HCT116 (cell line): ENCODE measurements at regions not wholly inside any gene's neighbourhood (a gene's known extent, or its start where the extent isn't known, plus 50 kb on each side); places are given as distances from the start of the nearest gene placed in this dataset.

ENCODE experiments used
- ATAC-seq: fragments of 200-7000 bp; cut with Tn5 transposase; 2 replicates; pipeline ENCODE4 v1.9.1; 2020; ENCODE audit warnings: mild to moderate bottlenecking, moderate library complexity
- BruUV-seq: library from RNA; stranded (reverse); fragments of 400-500 nt; replicated peaks from 2 replicates; lab custom pipeline; 2021; lab: Mats Ljungman, UMichigan
- CTCF ChIA-PET: fragments of 300-600 bp; sonication (Branson Sonifier 250); formaldehyde crosslinking; loops from one replicate; lab custom pipeline; 2021; ENCODE audit warnings: antibody characterized with exemption; lab: Charles Lee
- POLR2A ChIA-PET: fragments of 300-600, 350-600 bp; sonication (Branson Sonifier 250); formaldehyde crosslinking; loops from one replicate; lab custom pipeline; 2021; ENCODE audit warnings: antibody characterized with exemption; lab: Charles Lee
- RAD21 ChIA-PET, 2 experiments: fragments of 300-600 bp; sonication (Branson Sonifier 250); formaldehyde crosslinking; loops; one replicate each; lab custom pipeline; 2023; ENCODE audit warnings: low total read pairs in 2 of 2; ENCODE audit not compliant: uncharacterized antibody in 2 of 2, unreplicated experiment in 2 of 2, low non-redundant PET in 1 of 2; lab: Charles Lee
- DNase-seq: peaks from one replicate; pipeline ENCODE4 v3.0.0-alpha.2; 2010; ENCODE audit warnings: low read depth, low spot score
- H2AFZ ChIP-seq: fragments of 200-600 bp; shearing (Covaris generic), sonication (generic); 2 replicates; pipeline ENCODE4 v1.6.1; 2017; ENCODE audit warnings: low read depth, mixed run types, mixed read lengths, antibody characterized with exemption, low read length; ENCODE audit not compliant: poor library complexity, severe bottlenecking
- H3K27ac ChIP-seq: 2 replicates; pipeline ENCODE4 v1.5.1; 2012; ENCODE audit warnings: low read depth, low read length
- H3K27me3 ChIP-seq: fragments of 200-600 bp; sonication (generic); 2 replicates; pipeline ENCODE4 v1.6.1; 2016; ENCODE audit warnings: mixed run types, low read length, mixed read lengths; ENCODE audit not compliant: insufficient read depth
- H3K36me3 ChIP-seq, 2 experiments: fragments of 200-500 bp in 1 of 2; fragments of 200-600 bp in 1 of 2; sonication (Bioruptor generic) in 1 of 2; sonication (generic) in 1 of 2; 2 replicates each; pipeline versions ENCODE4 v1.5.1 to v1.6.1; 2014 to 2016; ENCODE audit warnings: low read length in 2 of 2, inconsistent platforms in 1 of 2, mixed read lengths in 1 of 2, mixed run types in 1 of 2; ENCODE audit not compliant: insufficient read depth in 2 of 2, control insufficient read depth in 1 of 2
- H3K4me1 ChIP-seq, 2 experiments: fragments of 200-600 bp in 1 of 2; sonication (generic) in 1 of 2; 2 replicates each; pipeline versions ENCODE4 v1.5.1 to v1.6.1; 2012 to 2017; ENCODE audit warnings: low read length in 2 of 2, inconsistent platforms in 1 of 2, mild to moderate bottlenecking in 1 of 2, mixed read lengths in 1 of 2, mixed run types in 1 of 2, moderate library complexity in 1 of 2; ENCODE audit not compliant: insufficient read depth in 2 of 2, control insufficient read depth in 1 of 2
- H3K4me2 ChIP-seq: fragments of 200-600 bp; sonication (generic); 2 replicates; pipeline ENCODE4 v1.6.1; 2017; ENCODE audit warnings: mixed run types, low read length, mixed read lengths
- H3K4me3 ChIP-seq, 2 experiments: fragments of 200-600 bp in 1 of 2; sonication (generic) in 1 of 2; replicated peaks in 1 of 2; 2 replicates each; pipeline ENCODE4 v1.5.1; 2011 to 2016; ENCODE audit warnings: low read length in 2 of 2, control low read depth in 1 of 2, low read depth in 1 of 2, mild to moderate bottlenecking in 1 of 2, mixed read lengths in 1 of 2, mixed run types in 1 of 2
- H3K79me2 ChIP-seq: fragments of 200-600 bp; sonication (generic); 2 replicates; pipeline ENCODE4 v1.6.1; 2017; ENCODE audit warnings: mild to moderate bottlenecking, mixed run types, low read length, moderate library complexity, mixed read lengths; ENCODE audit not compliant: insufficient read depth
- H3K9ac ChIP-seq: fragments of 200-600 bp; sonication (generic); 2 replicates; pipeline ENCODE4 v1.6.1; 2016; ENCODE audit warnings: low read length, mixed read lengths
- H3K9me2 ChIP-seq: fragments of 200-600 bp; sonication (generic), shearing (Covaris generic); 2 replicates; pipeline ENCODE4 v1.6.1; 2017; ENCODE audit warnings: mixed run types, mild to moderate bottlenecking, moderate library complexity; ENCODE audit not compliant: insufficient read depth
- H3K9me3 ChIP-seq, 2 experiments: fragments of 200-500 bp in 1 of 2; fragments of 200-600 bp in 1 of 2; sonication (Bioruptor generic) in 1 of 2; sonication (generic) in 1 of 2; 2 replicates each; pipeline ENCODE4 v1.6.1; 2014 to 2017; ENCODE audit warnings: low read length in 2 of 2, mixed read lengths in 2 of 2, inconsistent platforms in 1 of 2, low read depth in 1 of 2, mild to moderate bottlenecking in 1 of 2, mixed run types in 1 of 2, moderate library complexity in 1 of 2; ENCODE audit not compliant: control insufficient read depth in 1 of 2, insufficient read depth in 1 of 2
- H4K20me1 ChIP-seq: fragments of 200-600 bp; sonication (generic), shearing (Covaris generic); 2 replicates; pipeline ENCODE4 v1.6.1; 2017; ENCODE audit warnings: mixed run types, mild to moderate bottlenecking, moderate library complexity; ENCODE audit not compliant: insufficient read depth
- CBX3 ChIP-seq: IDR thresholded peaks from 2 replicates; pipeline ENCODE4 v1.6.1; 2012; ENCODE audit warnings: low read depth
- CEBPB ChIP-seq: IDR thresholded peaks from 2 replicates; pipeline ENCODE4 v1.6.1; 2012; ENCODE audit warnings: low read depth
- CTCF ChIP-seq, 3 experiments: fragments of 200-600 bp in 1 of 3; sonication (generic) in 1 of 3; IDR thresholded peaks in 2 of 3; conservative IDR thresholded peaks in 1 of 3; 2 replicates each; pipeline ENCODE4 v1.5.1; 2012 to 2017; ENCODE audit warnings: low read depth in 2 of 3, low read length in 2 of 3, antibody characterized with exemption in 1 of 3, borderline replicate concordance in 1 of 3, control low read depth in 1 of 3, mild to moderate bottlenecking in 1 of 3, mixed read lengths in 1 of 3, mixed run types in 1 of 3, moderate library complexity in 1 of 3; ENCODE audit not compliant: insufficient read depth in 1 of 3
- EZH2phosphoT487 ChIP-seq: fragments of 200-600 bp; IDR thresholded peaks from 2 replicates; pipeline ENCODE4 v1.6.1; 2018; ENCODE audit warnings: antibody characterized with exemption, borderline replicate concordance
- FOSL1 ChIP-seq: IDR thresholded peaks from 2 replicates; pipeline ENCODE4 v1.6.1; 2012; ENCODE audit warnings: low read depth
- MAX ChIP-seq: IDR thresholded peaks from 2 replicates; pipeline ENCODE4 v1.6.1; 2012
- POLR2A ChIP-seq: IDR thresholded peaks from 2 replicates; pipeline ENCODE4 v1.7.0; 2011; ENCODE audit warnings: borderline replicate concordance; ENCODE audit not compliant: insufficient read depth, insufficient read length; ENCODE audit errors: extremely low read depth
- POLR2AphosphoS5 ChIP-seq: IDR thresholded peaks from 2 replicates; pipeline ENCODE4 v1.6.1; 2011; ENCODE audit warnings: mild to moderate bottlenecking, low read depth, low read length, moderate library complexity
- RAD21 ChIP-seq: IDR thresholded peaks from 2 replicates; pipeline ENCODE4 v1.6.1; 2012; ENCODE audit warnings: low read depth, mild to moderate bottlenecking
- SIN3A ChIP-seq: IDR thresholded peaks from 2 replicates; pipeline ENCODE4 v1.6.1; 2012; ENCODE audit warnings: low read depth
- SRF ChIP-seq: IDR thresholded peaks from 2 replicates; pipeline ENCODE4 v1.6.1; 2012; ENCODE audit warnings: low read depth
- TCF7L2 ChIP-seq: IDR thresholded peaks from 2 replicates; pipeline ENCODE4 v1.7.0; 2011; ENCODE audit warnings: borderline replicate concordance, inconsistent platforms; ENCODE audit not compliant: insufficient read depth, insufficient read length; ENCODE audit errors: extremely low read depth
- ZBTB33 ChIP-seq: IDR thresholded peaks from 2 replicates; pipeline ENCODE4 v1.6.1; 2011; ENCODE audit warnings: mild to moderate bottlenecking, low read length, moderate library complexity; ENCODE audit not compliant: insufficient replicate concordance; ENCODE audit errors: extremely low read depth
- intact Hi-C: fragments of 100-400 bp; cut with micrococcal nuclease; formaldehyde crosslinking; loops from 2 replicates; pipeline ENCODE4 v1.10.0; 2022

- Histone ChIP-seq H3K79me2 (no peaks in the 10 kb centered on the region), H3K9me3 (peaks cover 18 to 25% of the 10 kb centered on the region in 2 experiments; a peak in 3 of 4 replicates), H2AFZ (no peak overlapping the region), H3K9ac (no peak overlapping the region), H3K27me3 (no peaks in the 10 kb centered on the region), H3K9me2 (no peaks in the 10 kb centered on the region), H3K4me3 (no peak overlapping the region), H3K27ac (no peak overlapping the region), H3K4me2 (no peak overlapping the region), H3K4me1 (no peaks in the 10 kb centered on the region), H3K36me3 (no peaks in the 10 kb centered on the region), H4K20me1 (no peaks in the 10 kb centered on the region)
- DNase-seq = no peak
- no peak for ATAC-seq
- intact Hi-C loops = no loop called here
- ChIA-PET RAD21 (no interaction called here), CTCF (no interaction called here), POLR2A (no interaction called here)
- TF ChIP-seq EZH2phosphoT487 (no peak), POLR2A (no peak), SRF (no peak), POLR2AphosphoS5 (no peak), CTCF (IDR thresholded peaks at IDR 0.05 in 2 of 3, conservative IDR thresholded peaks at IDR 0.05 in 1 of 3; ENCODE audit: borderline replicate concordance in 1 of 3, insufficient read depth in 1 of 3, low read depth in 2 of 3, low read length in 2 of 3) (no peak), ZBTB33 (no peak), RAD21 (no peak), FOSL1 (no peak), CEBPB (no peak), MAX (no peak), TCF7L2 (no peak), CBX3 (no peak), SIN3A (no peak)
- BruUV-seq = no TSS peak
Observed at GRCh38 chr21:16788584-16788983, 724.3 kb upstream of the CXADR start.
